ENCODE measurements at regions not wholly inside any gene's neighbourhood (a gene's known extent, or its start where the extent isn't known, plus 50 kb on each side); places are given as distances from the start of the nearest gene placed in this dataset.

DNA sequence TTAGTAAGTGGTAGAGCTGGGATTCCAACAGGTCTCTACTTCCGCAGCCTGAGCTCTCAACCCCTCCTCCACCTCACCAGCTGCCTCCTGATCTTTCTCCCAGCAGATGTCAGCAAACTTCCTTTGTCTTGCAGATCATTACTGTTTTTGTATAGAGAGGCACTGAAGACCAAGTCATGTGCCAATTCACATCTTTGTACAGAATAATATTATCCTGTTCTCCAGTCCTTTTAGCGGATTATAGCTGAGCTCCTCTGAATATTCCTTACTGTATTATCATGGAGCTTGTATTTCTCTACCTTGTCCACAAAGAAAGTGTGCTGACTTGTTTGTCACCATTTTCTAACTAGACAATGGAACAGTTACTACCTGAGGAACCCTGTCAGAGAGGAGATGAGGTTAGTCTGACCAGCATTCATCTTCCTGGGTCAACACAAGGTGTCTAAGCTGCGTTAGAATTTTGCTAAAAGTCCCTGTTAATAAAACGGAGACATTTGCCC lies 142.3 kb upstream of the ARHGAP5 start:
- Histone ChIP-seq H3K27me3 (ENCODE audit: low read length) (no peaks in the 10 kb centered on the region), H3K9ac (ENCODE audit: low read length) (no peak overlapping the region), H2AFZ (ENCODE audit: low read depth, low read length, severe bottlenecking) (no peak overlapping the region), H3K9me3 (ENCODE audit: insufficient read depth, low read length) (no peaks in the 10 kb centered on the region), H3K27ac (ENCODE audit: low read depth, low read length) (no peak overlapping the region), H3K4me2 (ENCODE audit: low read depth, low read length, poor library complexity, severe bottlenecking) (no peak overlapping the region), H3K79me2 (ENCODE audit: insufficient read depth, low read length) (no peaks in the 10 kb centered on the region), H3F3A (ENCODE audit: insufficient read depth) (no peaks in the 10 kb centered on the region), H3K36me3 (ENCODE audit: low read length) (no peaks in the 10 kb centered on the region), H3K4me3 (ENCODE audit: insufficient read depth, low read length, poor library complexity, severe bottlenecking) (no peak overlapping the region), H4K20me1 (ENCODE audit: low read depth, low read length) (no peaks in the 10 kb centered on the region), H3K9me2 (replicated peaks; ENCODE audit: insufficient read depth, low read length) (no peaks in the 10 kb centered on the region)
- TF ChIP-seq EZH2phosphoT487 (conservative IDR thresholded peaks at IDR 0.05; ENCODE audit: low read length), result no peak
- TF ChIP-seq, protein P1, sequence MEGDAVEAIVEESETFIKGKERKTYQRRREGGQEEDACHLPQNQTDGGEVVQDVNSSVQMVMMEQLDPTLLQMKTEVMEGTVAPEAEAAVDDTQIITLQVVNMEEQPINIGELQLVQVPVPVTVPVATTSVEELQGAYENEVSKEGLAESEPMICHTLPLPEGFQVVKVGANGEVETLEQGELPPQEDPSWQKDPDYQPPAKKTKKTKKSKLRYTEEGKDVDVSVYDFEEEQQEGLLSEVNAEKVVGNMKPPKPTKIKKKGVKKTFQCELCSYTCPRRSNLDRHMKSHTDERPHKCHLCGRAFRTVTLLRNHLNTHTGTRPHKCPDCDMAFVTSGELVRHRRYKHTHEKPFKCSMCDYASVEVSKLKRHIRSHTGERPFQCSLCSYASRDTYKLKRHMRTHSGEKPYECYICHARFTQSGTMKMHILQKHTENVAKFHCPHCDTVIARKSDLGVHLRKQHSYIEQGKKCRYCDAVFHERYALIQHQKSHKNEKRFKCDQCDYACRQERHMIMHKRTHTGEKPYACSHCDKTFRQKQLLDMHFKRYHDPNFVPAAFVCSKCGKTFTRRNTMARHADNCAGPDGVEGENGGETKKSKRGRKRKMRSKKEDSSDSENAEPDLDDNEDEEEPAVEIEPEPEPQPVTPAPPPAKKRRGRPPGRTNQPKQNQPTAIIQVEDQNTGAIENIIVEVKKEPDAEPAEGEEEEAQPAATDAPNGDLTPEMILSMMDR (IDR thresholded peaks at IDR 0.05; ENCODE audit: insufficient read depth, low read length, poor library complexity, severe bottlenecking), result no peak

DNA sequence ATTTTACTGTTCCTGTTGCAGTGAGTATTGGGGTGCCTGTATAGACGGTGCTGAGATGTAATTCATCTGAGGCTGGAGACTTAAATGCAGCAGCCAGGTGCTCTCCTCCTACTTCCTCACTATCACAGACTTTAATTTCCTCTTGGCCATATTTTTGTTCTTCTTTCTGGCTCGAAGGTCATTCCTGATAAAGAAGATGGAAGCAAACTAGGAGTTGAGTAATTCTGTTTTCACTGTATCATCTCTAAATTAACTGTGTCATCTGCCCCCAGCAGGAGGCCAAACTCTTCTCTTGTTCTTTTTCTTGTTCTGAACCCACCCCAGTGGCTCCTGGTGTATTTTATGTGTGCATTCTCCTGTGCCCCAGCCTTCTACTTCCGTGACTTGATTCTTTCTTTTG lies 141.7 kb upstream of the ARHGAP5 start:
- Histone ChIP-seq H3K4me2 (ENCODE audit: low read depth, low read length, poor library complexity, severe bottlenecking) (no peak overlapping the region), H3K4me3 (ENCODE audit: insufficient read depth, low read length, poor library complexity, severe bottlenecking) (no peak overlapping the region), H3K36me3 (ENCODE audit: low read length) (no peaks in the 10 kb centered on the region), H4K20me1 (ENCODE audit: low read depth, low read length) (no peaks in the 10 kb centered on the region), H3K9me3 (ENCODE audit: insufficient read depth, low read length) (no peaks in the 10 kb centered on the region), H3K9ac (ENCODE audit: low read length) (no peak overlapping the region), H3K79me2 (ENCODE audit: insufficient read depth, low read length) (no peaks in the 10 kb centered on the region), H3F3A (ENCODE audit: insufficient read depth) (no peaks in the 10 kb centered on the region), H3K27ac (ENCODE audit: low read depth, low read length) (no peak overlapping the region), H2AFZ (ENCODE audit: low read depth, low read length, severe bottlenecking) (no peak overlapping the region), H3K9me2 (replicated peaks; ENCODE audit: insufficient read depth, low read length) (no peaks in the 10 kb centered on the region), H3K27me3 (ENCODE audit: low read length) (no peaks in the 10 kb centered on the region)
- TF ChIP-seq, protein P1 (IDR thresholded peaks at IDR 0.05; ENCODE audit: insufficient read depth, low read length, poor library complexity, severe bottlenecking), result no peak

DNA sequence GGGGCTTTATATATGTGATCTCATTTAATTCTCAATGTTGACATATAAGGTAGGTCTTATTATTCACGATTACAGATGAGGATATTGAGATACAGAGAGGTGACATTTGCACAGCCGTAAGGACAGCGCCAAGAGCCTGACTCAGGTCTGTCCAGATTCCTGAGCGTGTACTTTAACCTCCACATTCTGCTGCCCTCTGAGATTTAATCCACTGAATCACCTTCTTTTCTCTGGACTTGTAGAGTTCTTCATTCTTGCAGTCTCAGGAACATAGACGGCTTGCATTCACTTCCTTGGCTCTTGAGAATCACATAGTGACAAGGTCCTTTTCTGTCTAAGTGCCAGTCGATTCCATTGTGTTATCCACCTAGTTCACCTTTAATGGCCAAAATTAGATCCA lies 141.0 kb upstream of the ARHGAP5 start:
- Histone ChIP-seq H3K27ac (ENCODE audit: low read depth, low read length) (no peak overlapping the region), H3K79me2 (ENCODE audit: insufficient read depth, low read length) (no peaks in the 10 kb centered on the region), H3K4me3 (ENCODE audit: insufficient read depth, low read length, poor library complexity, severe bottlenecking) (no peak overlapping the region), H2AFZ (ENCODE audit: low read depth, low read length, severe bottlenecking) (no peak overlapping the region), H3K9me3 (ENCODE audit: insufficient read depth, low read length) (no peaks in the 10 kb centered on the region), H3K4me2 (ENCODE audit: low read depth, low read length, poor library complexity, severe bottlenecking) (no peak overlapping the region), H4K20me1 (ENCODE audit: low read depth, low read length) (no peaks in the 10 kb centered on the region), H3F3A (ENCODE audit: insufficient read depth) (no peaks in the 10 kb centered on the region), H3K9me2 (replicated peaks; ENCODE audit: insufficient read depth, low read length) (no peaks in the 10 kb centered on the region), H3K36me3 (ENCODE audit: low read length) (no peaks in the 10 kb centered on the region), H3K27me3 (ENCODE audit: low read length) (no peaks in the 10 kb centered on the region), H3K9ac (ENCODE audit: low read length) (no peak overlapping the region)
- TF ChIP-seq EZH2phosphoT487 (conservative IDR thresholded peaks at IDR 0.05; ENCODE audit: low read length), result no peak
- TF ChIP-seq, protein P1 (IDR thresholded peaks at IDR 0.05; ENCODE audit: insufficient read depth, low read length, poor library complexity, severe bottlenecking), result no peak

Data from SU-DHL-6 (cell line).